Stimulated activated CD4-positive, alpha-beta T cell treated with anti-CD3 and anti-CD28 coated beads, TNF-alpha, amount 100 ng/mL, for 48 hours (primary cell): ENCODE measurements at regions not wholly inside any gene's neighbourhood (a gene's known extent, or its start where the extent isn't known, plus 50 kb on each side); places are given as distances from the start of the nearest gene placed in this dataset.

Experiments used
- DNase-seq, 3 donors: peaks; one replicate each; pipeline ENCODE4 v3.0.0-alpha.2; 2020; ENCODE audit warnings: low read depth in 3 of 3

DNA sequence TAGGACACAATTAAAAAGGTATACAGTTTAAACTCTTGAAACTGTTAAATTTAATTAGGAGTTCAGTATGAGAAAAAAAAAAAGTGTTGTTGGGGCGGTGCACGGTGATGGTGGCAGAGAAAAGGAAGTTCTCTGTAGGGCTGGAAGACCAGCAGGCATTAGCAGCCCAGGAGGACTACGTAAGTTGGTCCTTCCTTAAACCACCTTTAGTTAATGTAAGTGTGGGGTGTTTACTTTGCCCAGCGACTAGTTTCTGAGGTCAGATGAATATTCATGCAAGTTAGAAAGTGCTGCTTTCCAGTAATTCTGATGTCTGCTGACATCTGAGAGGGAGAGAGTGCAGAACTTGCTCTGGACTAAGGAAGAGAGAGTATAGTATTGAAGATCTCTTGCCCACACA, 54.9 kb downstream of the NKX2-1 start:
- no peak for DNase-seq

DNA sequence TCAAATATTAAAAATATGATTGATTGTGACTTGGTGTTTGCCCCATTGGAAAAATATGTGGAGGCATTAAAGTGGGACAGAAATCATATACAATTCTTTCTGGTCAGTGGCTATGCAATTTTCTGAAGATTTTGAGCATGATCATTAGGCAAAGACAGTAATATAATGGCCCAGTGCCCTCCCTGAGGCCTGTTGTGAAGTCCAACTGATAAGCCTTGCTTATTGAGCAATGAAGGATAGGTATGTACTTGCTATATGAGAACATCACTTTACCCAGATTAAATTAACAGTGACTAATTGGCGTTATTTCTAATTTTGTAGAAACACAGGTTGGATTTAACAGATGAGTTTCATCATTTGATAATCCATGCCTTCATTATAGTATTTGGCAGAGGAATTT, 57.1 kb downstream of the NKX2-1 start:
- no peak for DNase-seq

DNA sequence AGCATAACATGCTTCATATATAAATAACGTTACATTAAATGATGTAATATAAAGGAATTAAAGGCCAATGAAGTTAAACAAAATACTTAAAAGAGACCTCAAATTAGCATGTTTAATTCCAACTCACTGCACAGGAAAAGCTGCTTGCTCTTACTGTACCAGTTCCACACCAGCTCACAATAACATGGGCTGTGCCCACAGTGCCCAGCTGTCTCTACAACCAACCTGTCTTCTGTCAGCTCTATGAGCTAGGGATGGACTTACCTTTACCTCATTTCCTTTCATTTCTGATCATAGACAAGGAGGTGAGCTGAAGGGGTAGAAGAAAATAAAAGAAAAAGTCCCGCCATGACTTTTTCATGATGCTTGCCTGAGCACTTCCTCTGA, 64.8 kb downstream of the NKX2-1 start:
- no peak for DNase-seq

DNA sequence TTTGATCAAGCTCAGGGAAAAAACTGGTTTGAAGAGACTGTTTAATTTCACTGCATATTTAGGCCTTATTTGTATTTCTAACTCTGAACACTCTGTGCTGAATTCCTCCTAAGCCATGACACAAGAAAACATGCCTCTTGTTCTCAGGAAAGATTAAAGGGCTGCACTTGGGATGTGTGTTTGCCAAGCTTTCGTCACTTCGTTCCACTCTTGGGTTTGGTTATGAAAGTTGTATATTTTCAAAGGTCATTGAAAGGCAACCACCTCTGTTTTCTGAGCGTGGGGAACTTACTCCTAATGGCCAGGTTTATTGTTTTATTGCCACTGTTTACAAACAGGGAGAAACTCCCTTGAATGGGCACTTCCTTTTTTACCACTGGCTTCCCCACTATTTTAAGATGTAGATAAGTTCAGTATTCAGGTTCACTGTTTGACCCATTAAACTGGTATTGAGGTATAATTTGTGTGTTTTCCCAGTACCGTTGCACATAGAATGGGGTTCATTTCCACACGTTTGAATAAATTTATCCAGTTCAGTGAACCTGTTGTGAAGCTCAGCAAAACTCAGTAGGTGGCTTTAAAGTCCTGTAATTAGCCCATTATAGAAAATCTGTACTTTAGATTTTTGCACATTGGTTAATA, 65.3 kb downstream of the NKX2-1 start:
- DNase-seq: no peak

DNA sequence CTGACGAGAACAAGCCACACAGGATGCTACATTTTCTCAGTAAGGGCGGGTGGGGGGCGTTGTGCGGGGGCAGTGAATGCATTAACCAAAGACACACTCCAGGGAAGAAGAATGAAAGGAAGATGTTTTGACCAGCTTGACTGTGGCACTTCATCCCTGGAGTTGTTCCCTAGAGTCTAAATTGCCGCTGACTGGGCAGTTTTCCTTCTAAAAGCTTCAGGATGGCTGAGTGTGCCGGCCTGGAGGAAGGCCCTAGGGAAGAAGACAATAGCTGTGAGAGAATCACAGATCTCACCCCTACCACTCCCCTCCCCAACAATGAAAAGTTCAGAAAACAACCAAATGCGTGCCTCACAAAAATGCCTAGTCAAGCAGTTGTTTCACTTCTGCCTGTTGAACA, 67.2 kb downstream of the NKX2-1 start:
- no peak for DNase-seq

DNA sequence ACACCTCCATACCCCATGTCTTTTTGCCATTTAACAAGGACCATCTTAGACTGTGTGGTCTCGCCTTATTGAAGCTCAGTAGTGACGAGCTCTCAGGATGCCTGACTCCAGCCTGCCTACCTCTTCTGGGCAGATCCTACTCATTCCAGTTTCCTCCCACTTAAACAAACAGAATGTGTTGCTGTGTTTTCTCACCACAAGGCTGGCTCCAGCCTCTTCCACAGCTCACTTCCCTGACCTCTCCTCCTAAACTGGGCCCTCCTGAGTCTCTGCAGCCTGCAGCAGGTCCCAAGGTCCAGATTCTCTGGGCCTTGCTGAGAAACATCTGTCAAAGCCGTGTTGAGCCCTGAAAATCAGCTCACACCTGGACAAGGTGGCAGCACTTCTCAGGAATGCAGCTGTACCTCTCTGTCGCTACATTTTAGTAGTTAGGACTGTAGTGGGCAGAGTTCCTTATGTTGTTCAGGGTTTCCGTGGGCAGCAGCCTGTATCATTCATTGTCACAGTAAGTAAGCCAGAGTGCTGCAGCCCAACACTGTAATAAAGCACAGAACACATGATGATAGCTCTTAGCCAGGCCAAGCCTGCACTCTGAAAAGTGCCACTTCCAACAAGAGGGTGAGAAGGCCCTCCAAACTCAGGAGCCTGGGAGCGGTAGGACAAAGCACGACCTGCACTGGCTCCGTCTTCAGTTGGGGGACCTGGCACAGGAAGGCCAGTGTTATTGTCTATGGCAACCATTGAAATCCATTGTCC, 68.5 kb downstream of the NKX2-1 start:
- DNase-seq: no peak

DNA sequence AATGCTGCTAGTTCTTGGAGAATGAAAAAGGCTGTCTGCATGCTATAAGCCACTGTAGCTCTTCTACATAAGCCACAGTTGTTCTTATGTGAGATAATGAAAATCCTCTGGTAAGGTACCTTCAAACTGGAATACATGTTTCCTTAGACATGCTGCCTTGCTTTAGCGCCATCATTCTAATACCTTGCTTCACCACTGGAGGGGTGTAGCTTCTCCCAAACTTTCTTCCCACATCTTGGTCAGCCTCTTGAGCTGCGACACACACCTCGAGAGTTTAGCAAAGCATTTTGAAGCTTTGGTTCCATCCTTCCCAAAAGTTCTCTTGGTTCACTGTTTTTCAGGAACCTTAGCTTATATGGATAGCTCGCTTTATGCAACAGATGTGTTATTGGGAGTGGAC, 69.5 kb downstream of the NKX2-1 start:
- no peak for DNase-seq

DNA sequence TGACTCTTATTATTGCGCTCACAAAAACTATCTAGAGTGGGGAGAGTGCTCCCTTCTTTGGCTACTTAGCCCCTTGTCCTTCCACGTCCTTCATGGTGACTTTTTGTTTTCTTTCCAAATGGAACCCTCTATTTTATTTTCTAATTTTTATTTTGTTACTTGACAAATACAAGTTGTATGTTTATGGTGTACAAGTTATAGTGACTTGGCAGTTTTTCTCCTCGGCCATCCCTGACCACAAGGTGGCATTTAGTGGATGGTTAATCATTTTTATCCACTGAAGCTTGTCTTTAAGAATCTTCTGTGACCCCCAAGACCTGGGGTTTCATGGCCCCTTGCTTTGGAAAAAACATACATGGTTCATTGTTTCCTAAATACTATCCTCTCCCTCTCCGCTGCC, 70.1 kb downstream of the NKX2-1 start:
- no peak for DNase-seq

DNA sequence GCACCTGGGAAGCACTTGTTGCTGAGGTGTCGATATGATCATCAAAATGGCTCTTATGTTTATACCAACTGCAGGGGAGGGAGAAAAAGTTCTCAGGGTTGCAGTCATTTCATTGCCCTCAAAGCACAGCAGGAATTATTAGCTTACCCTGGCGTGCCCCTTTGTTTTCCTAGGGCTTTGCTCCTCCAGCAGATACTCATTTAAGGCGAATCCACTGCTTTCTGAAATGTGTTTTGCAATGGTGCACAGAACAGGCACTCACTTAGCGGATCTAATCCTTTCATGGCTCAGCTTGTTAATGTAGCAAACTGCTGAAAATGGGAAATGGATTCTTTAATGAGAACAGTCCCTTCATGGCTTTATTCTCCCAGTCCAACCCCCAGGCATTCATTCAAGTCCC, 76.7 kb downstream of the NKX2-1 start:
- no peak for DNase-seq

DNA sequence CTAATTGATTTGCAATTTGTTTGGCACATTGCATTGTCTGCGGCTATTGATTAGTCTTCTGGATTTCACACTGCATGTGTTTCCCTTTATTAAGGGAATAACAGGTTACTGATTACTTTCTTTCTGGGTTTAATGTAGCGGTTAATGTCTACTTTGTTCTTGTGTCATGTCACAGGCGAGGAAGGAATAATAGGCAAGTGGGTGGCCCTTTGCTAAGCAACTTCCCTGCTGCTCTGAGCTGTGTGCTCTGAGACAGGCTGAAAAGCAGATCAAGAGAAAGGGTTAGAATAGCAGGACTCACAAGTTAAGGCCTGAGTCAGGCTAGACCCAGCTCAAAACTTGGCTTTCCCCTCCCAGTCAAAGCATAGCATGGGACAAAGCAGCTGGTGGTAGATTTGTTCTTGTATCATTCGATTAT, 77.2 kb downstream of the NKX2-1 start:
- no peak for DNase-seq

DNA sequence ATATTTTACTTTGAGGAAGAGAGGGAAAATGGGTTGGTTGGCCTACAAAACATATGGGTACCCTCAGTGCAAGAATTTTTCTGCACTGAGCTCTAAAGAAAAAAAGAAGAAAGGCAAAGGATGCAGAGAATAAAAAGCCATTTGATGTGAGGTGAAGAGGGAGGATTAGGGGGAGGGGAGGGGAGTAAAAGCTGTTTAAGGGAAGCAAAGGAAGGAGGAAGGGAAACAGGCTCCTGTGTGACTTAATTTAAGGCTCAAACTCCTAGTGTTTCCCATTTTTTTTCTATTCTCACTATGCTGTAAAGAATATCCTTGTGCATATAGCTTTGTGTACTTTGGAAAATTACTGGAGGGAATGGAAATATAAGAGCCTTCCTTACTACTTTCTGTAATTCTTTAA, 78.7 kb downstream of the NKX2-1 start:
- no peak for DNase-seq

DNA sequence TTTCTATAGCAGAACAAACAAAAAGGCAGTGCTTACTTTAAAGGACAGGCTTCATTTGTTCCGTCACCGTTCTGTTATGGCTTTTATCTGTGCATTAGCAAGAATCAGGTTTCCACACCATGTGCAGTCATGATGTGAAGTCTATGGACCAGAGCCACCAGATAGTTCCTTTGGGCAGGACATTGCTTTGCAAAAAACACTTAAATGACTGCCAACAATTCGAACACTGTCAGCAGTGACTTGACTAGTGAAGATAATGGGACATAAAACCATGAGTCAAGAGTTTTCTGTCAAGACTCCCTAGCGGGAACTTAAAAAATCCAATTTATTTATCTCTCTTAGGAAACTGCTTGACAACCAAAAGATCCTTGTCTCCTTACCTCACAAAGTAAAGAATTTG, 80.3 kb downstream of the NKX2-1 start:
- no peak for DNase-seq

DNA sequence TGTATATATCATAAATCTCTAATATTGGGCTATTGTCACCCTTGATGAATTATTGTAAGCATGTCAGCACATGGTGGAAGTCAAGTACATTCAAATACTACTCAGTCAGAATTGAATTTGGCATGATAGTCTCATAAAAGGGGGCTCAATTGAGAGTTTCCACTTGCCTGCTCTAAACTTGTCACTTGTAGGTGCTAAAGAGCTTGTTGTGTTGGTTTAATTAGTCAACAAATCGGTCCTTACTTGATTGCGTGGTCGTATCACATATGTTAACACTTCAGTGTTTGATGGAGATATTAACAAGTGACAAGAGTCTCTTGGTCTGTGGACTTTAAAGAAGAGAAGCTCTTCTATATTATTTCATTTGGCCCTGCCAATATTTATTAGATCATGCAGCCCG, 81.1 kb downstream of the NKX2-1 start:
- DNase-seq: no peak

DNA sequence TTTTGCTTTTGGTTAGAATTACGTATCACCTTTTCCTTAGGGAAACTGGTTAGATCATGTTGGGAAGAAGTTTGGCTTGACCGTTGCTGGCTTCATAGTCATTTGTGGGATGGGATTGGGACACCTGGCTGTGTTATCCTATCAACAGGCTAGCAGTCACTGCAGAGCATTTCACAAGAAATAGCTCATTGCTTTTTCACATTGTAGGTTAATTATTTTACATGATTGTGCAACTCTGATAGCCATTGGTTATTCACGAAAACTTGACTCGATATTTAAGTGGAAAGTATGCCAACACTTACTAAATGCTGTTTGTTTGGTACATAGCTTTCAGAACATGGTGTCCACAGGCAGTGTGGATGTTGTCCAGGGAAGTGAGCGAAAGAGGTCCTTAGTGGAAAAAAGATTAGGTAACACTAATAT, 89.4 kb downstream of the NKX2-1 start:
- no peak for DNase-seq

DNA sequence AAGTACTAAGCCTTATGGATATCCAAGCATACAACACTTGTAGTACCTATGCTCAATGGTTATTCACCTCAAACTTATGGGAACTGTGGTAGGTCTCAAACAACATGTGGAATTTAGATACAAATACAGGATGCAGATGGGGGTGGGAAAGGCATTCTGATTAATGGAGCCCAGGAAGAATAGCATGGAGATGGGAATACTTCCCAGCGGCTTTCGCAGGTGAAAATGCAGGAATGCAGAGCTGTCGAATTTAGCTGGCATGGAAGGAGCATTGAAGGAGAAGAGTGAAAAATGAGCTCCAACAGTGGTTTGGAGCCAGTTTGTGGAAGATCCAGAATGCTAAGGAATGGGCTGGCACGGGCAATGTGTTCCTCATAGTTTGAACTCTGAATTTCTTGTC, 89.9 kb downstream of the NKX2-1 start:
- no peak for DNase-seq

DNA sequence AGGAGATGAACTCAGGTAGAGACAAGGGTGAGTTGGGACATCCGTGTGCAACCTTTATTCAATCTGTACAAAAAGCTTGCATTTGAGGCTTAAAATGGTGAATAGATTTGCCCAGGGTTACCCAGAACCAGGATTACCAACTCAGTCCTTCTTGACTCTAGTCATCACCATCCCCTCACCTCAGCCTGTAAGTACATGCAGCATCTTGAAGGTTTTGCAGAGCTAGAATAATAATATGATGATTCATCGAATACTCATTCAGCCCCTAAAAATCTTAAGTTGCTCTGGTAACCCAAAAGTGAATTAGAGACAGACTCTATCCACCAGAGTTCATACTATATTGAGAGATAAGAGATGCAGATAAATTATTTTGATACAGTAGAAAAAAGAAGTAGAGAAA, 90.3 kb downstream of the NKX2-1 start:
- DNase-seq: no peak

DNA sequence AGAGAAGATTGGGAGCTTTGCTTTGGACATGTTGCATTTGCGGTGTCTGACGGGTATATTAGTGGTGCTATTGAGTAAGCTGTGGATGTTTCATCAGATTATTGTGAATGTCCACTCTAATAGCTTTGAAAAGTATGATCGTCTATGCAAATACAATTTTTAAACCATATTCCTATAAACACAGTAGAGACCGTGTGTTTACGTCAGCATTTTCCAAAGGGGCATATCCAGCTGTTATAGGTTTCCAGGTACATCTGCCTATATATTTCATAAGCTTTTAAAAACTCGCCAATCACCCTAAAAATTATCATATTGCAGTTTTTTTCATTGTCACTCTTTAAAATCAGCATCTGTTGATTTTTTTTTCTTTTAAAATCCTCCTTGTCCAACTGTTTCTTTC, 91.7 kb downstream of the NKX2-1 start:
- DNase-seq: no peak

DNA sequence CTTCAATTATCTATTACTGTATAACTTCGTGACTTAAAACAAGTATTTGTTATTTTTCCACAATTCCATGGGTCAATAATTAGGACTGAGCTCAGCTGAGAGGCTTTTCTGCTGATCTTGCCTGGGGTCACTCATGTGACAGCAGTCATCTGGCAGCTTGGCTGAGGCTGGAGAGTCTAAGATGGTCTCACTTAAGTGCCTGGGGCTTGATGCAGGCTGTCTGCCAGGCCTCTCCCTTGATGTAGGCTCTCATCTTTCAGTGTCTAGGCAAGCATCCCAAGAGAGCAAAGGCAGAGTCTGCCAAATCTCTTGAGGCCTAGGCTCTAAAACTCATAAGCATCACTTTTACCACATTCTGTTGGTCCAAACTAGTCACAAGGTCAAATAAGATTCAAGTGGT, 93.2 kb downstream of the NKX2-1 start:
- DNase-seq: no peak

DNA sequence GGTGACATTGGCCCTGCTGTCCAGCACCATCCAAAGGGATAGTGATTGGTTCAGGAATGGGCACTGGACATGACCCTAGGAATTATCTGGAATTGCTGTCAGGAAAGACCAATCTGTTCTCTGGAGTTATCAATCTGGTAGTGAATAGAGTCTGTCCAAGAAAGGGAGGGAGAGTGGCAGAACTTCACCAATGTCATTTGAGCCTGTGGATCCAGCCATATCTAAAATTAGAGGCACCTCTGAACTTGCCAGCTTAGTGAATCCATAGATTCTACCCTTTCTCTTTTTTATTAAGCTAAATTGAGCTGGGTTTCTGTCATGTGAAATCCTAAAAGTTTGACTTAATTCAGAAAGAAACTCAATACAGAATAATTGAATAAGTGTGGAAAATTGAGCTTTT, 93.9 kb downstream of the NKX2-1 start:
- DNase-seq: no peak

DNA sequence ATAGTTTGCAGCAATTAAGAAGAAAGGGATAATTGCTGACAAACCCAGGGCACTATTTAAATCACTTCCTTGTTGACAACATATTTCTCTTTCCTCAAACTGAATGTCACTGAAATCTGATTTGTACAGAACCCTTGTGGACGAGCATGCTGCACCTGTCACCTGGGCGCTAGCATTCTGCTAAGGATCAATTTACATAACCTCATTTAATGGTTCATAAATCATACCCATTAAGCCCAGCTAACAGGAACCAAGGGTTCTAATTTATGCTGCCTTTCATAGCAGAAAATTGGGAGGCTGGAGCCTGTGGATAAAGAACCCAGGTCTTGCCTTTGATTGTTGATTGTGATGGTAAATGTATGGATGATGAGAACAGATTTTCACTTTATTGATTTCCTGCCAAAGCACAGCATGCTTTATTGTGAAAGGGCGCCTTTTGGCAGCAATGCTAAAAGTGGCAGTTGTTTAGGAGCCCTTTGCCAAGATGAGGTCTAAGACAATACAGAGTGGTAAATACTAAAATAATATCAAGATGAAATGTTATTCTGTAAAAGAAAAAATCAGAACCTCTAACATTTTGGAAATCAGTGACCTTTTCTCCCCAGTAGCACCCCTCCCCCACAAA, 95.4 kb downstream of the NKX2-1 start:
- DNase-seq: no peak

DNA sequence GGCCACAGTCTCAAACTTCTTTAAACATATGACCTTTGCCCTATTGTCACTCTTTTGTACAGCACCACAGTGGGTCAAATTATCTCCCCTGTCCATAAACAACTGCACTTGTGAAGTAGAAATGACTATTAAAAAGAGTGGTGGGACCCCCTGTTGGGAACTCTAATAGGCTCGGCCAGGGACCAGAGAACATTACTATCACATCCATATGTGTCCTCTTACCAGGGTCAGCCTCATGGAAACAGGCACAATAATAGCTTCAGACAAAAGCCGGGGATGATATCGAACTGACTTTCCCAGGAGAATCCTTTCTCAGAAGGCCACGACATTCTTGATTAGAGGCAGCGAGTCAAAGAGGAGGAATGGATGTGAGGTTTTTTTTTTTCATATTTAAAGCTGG, 96.6 kb downstream of the NKX2-1 start:
- DNase-seq: no peak

DNA sequence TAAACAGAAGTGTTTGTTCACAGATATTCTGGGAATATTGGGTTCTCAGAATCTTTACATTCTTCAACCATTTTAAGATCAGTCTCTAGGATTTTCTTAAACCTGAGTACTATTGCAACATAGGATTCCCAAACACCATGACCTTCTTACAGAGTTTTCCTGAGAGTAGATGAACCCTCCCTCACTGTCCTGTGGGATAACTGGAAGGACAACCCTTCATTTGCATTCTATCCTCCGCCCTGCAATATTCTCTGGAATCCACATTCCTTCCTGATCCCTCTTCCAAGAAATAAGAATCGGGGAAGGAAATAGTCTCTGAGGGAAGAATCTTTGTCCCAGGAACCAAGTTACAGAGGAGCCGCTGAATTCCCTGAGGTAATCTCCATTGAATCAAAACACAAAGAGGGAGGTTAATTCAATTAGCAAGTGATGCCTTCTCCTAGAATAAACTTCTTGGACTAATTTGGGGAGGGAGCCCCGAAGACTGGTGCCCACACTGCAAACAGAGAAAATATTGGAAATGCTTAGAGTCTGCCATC, 99.8 kb upstream of the MBIP start:
- no peak for DNase-seq

DNA sequence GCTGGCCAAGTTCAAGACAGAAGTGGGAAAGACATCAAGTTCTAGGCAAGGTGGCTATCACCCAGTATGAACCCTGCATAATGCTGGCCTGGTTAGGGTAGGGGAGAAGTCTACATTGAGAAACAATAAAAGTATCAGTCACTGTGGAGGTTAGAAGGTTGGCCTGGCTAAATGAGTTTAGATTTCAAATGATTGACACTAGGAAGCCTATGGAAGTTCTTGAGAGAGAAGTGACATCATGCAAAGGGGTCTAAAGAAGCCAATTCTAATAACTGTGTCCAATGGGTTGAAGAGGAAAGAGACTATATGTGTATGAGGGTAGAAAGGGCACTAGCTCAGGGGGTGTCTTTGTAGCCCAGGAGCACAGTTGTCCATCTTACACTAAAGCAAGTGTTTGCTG, 98.5 kb upstream of the MBIP start:
- no peak for DNase-seq
